IMR-90 (cell line): ENCODE measurements at regions not wholly inside any gene's neighbourhood (a gene's known extent, or its start where the extent isn't known, plus 50 kb on each side); places are given as distances from the start of the nearest gene placed in this dataset.

Experiments
- ATAC-seq: fragments of 200-7000 bp; cut with Tn5 transposase; 2 replicates; pipeline ENCODE4 v1.9.1; 2020; ENCODE audit warnings: low read depth, mild to moderate bottlenecking, moderate library complexity
- BruUV-seq: library from RNA; stranded (reverse); fragments of 400-500 nt; replicated peaks from 2 replicates; lab custom pipeline; 2021; lab: Mats Ljungman, UMichigan
- CTCF ChIA-PET: fragments of 300-600 bp; formaldehyde crosslinking; extraction: SDS; loops from one replicate; lab custom pipeline; 2021; ENCODE audit warnings: antibody characterized with exemption; lab: Yijun Ruan, JAX
- POLR2A ChIA-PET: fragments of 300-600 bp; sonication (Branson Sonifier 250); formaldehyde crosslinking; loops from one replicate; lab custom pipeline; 2022; ENCODE audit warnings: antibody characterized with exemption; ENCODE audit not compliant: unreplicated experiment; lab: Charles Lee
- DNase-seq: peaks from one replicate; pipeline ENCODE4 v3.0.0; 2013
- H2AFZ ChIP-seq: replicated peaks from 2 replicates; pipeline ENCODE3; 2013; ENCODE audit warnings: low read length, mild to moderate bottlenecking; ENCODE audit not compliant: poor library complexity
- H2AK5ac ChIP-seq: 2 replicates; pipeline ENCODE4 v1.6.1; 2013; ENCODE audit warnings: low read depth, low read length, inconsistent platforms
- H2AK9ac ChIP-seq: replicated peaks from 2 replicates; pipeline ENCODE3; 2013; ENCODE audit warnings: mild to moderate bottlenecking, low read depth, low read length, moderate library complexity; ENCODE audit not compliant: poor library complexity
- H2BK120ac ChIP-seq: 2 replicates; pipeline ENCODE4 v1.6.1; 2013; ENCODE audit warnings: low read depth, low read length, inconsistent platforms
- H2BK15ac ChIP-seq: 3 replicates; pipeline ENCODE4 v1.6.1; 2013; ENCODE audit warnings: low read depth, low read length, inconsistent platforms
- H2BK20ac ChIP-seq: 2 replicates; pipeline ENCODE4 v1.6.1; 2013; ENCODE audit warnings: low read depth, mild to moderate bottlenecking, inconsistent platforms, low read length, moderate library complexity
- H2BK5ac ChIP-seq: 2 replicates; pipeline ENCODE4 v1.6.1; 2013; ENCODE audit warnings: mild to moderate bottlenecking, low read depth, low read length, inconsistent platforms; ENCODE audit not compliant: poor library complexity, severe bottlenecking
- H3K14ac ChIP-seq: replicated peaks from 2 replicates; pipeline ENCODE4 v1.6.1; 2013; ENCODE audit warnings: low read depth, low read length, inconsistent platforms
- H3K18ac ChIP-seq: 2 replicates; pipeline ENCODE4 v1.6.1; 2013; ENCODE audit warnings: low read depth, low read length, control low read depth
- H3K23ac ChIP-seq: 2 replicates; pipeline ENCODE4 v1.6.1; 2013; ENCODE audit warnings: low read depth, low read length, inconsistent platforms
- H3K27ac ChIP-seq: 2 replicates; pipeline ENCODE4 v1.5.1; 2013; ENCODE audit warnings: mild to moderate bottlenecking, control low read depth, low read length; ENCODE audit not compliant: insufficient read depth
- H3K27me3 ChIP-seq: 2 replicates; pipeline ENCODE4 v1.6.1; 2013; ENCODE audit warnings: low read length; ENCODE audit not compliant: control insufficient read depth, insufficient read depth
- H3K36me3 ChIP-seq: 2 replicates; pipeline ENCODE4 v1.6.1; 2013; ENCODE audit warnings: low read length, mixed read lengths; ENCODE audit not compliant: control insufficient read depth, insufficient read depth
- H3K4ac ChIP-seq: 2 replicates; pipeline ENCODE4 v1.6.1; 2013; ENCODE audit warnings: low read depth, low read length, inconsistent platforms
- H3K4me1 ChIP-seq: 2 replicates; pipeline ENCODE4 v1.6.1; 2013; ENCODE audit warnings: low read length, mixed read lengths; ENCODE audit not compliant: control insufficient read depth, insufficient read depth
- H3K4me2 ChIP-seq: 2 replicates; pipeline ENCODE4 v1.6.1; 2013; ENCODE audit warnings: low read depth, mild to moderate bottlenecking, control low read depth, low read length, moderate library complexity
- H3K4me3 ChIP-seq: 2 replicates; pipeline ENCODE4 v1.5.1; 2013; ENCODE audit warnings: low read depth, mild to moderate bottlenecking, control low read depth, low read length, moderate library complexity; ENCODE audit not compliant: insufficient read depth
- H3K56ac ChIP-seq: 2 replicates; pipeline ENCODE4 v1.6.1; 2013; ENCODE audit warnings: low read length, inconsistent platforms; ENCODE audit not compliant: insufficient read depth; ENCODE audit errors: extremely low read depth
- H3K79me1 ChIP-seq, 2 experiments: 2 replicates each; pipeline ENCODE4 v1.6.1; 2013; ENCODE audit warnings: low read length in 2 of 2, inconsistent platforms in 1 of 2, low read depth in 1 of 2
- H3K9ac ChIP-seq: 2 replicates; pipeline ENCODE4 v1.6.1; 2013; ENCODE audit warnings: low read depth, low read length, control low read depth
- H3K9me1 ChIP-seq: 2 replicates; pipeline ENCODE4 v1.6.1; 2013; ENCODE audit warnings: low read length, inconsistent platforms; ENCODE audit not compliant: insufficient read depth
- H3K9me3 ChIP-seq: 2 replicates; pipeline ENCODE4 v1.6.1; 2013; ENCODE audit warnings: low read length; ENCODE audit not compliant: control insufficient read depth, insufficient read depth
- H4K20me1 ChIP-seq: 2 replicates; pipeline ENCODE4 v1.6.1; 2013; ENCODE audit warnings: low read length, inconsistent platforms; ENCODE audit not compliant: insufficient read depth
- H4K5ac ChIP-seq: 2 replicates; pipeline ENCODE4 v1.6.1; 2013; ENCODE audit warnings: mild to moderate bottlenecking, low read depth, low read length, control low read depth
- H4K8ac ChIP-seq, 2 experiments: 2 replicates each; pipeline ENCODE4 v1.6.1; 2013; ENCODE audit warnings: low read depth in 2 of 2, low read length in 2 of 2, control low read depth in 1 of 2, inconsistent platforms in 1 of 2
- H4K91ac ChIP-seq: 2 replicates; pipeline ENCODE4 v1.6.1; 2013; ENCODE audit warnings: low read depth, low read length, inconsistent platforms; ENCODE audit not compliant: insufficient read depth
- BHLHE40 ChIP-seq: fragments of 150-350 bp; IDR thresholded peaks from 2 replicates; pipeline ENCODE4 v1.6.1; 2016; ENCODE audit warnings: mild to moderate bottlenecking, low read depth, low read length
- FOS ChIP-seq: fragments of 150-350 bp; IDR thresholded peaks from 2 replicates; pipeline ENCODE4 v1.6.1; 2016; ENCODE audit warnings: low read depth, low read length
- MAFK ChIP-seq: IDR thresholded peaks from 2 replicates; pipeline ENCODE4 v1.6.1; 2012; ENCODE audit warnings: low read depth, low read length, improper control_type of control experiment
- MAZ ChIP-seq: IDR thresholded peaks from 2 replicates; pipeline ENCODE4 v1.6.1; 2012; ENCODE audit warnings: low read depth, mild to moderate bottlenecking, low read length, improper control_type of control experiment, moderate library complexity, borderline replicate concordance
- RAD21 ChIP-seq: IDR thresholded peaks from 2 replicates; pipeline ENCODE4 v1.6.1; 2012; ENCODE audit warnings: low read length, improper control_type of control experiment
- WGBS, 2 experiments: methylation state at CpG; one replicate each; pipeline versions ENCODE4 v1.1.5 to v1.1.7; 2013; ENCODE audit warnings: missing lambda C conversion rate in 2 of 2; ENCODE audit not compliant: insufficient read length in 1 of 2; ENCODE audit errors: extremely low coverage in 2 of 2; 5-methylcytosine and 5-hydroxymethylcytosine counted together
- dilution Hi-C: fragments of 300-500 bp; cut with HindIII; formaldehyde crosslinking; loops from one replicate; pipeline ENCODE4 v1.14.3; 2018; ENCODE audit warnings: low sequenced_read_pairs; ENCODE audit not compliant: unreplicated experiment
- in situ Hi-C: fragments of 300-500 bp; cut with MboI; formaldehyde crosslinking; loops from 3 replicates; pipeline ENCODE4 v1.14.3; 2019; ENCODE audit warnings: low sequenced_read_pairs, inconsistent platforms, mixed read lengths
- intact Hi-C: fragments of 100-400 bp; cut with micrococcal nuclease; formaldehyde crosslinking; loops from 2 replicates; pipeline ENCODE4 v1.10.0; 2022
- TF ChIP-seq, protein P1 (sequence below): fragments of 150-350 bp; IDR thresholded peaks from 2 replicates; pipeline ENCODE4 v1.6.1; 2016; ENCODE audit warnings: low read depth, mild to moderate bottlenecking, low read length, moderate library complexity, borderline replicate concordance
- TF ChIP-seq, protein P2 (sequence below): conservative IDR thresholded peaks from 2 replicates; pipeline ENCODE4 v1.5.1; 2012; ENCODE audit warnings: mild to moderate bottlenecking, low read depth, low read length, improper control_type of control experiment

DNA sequence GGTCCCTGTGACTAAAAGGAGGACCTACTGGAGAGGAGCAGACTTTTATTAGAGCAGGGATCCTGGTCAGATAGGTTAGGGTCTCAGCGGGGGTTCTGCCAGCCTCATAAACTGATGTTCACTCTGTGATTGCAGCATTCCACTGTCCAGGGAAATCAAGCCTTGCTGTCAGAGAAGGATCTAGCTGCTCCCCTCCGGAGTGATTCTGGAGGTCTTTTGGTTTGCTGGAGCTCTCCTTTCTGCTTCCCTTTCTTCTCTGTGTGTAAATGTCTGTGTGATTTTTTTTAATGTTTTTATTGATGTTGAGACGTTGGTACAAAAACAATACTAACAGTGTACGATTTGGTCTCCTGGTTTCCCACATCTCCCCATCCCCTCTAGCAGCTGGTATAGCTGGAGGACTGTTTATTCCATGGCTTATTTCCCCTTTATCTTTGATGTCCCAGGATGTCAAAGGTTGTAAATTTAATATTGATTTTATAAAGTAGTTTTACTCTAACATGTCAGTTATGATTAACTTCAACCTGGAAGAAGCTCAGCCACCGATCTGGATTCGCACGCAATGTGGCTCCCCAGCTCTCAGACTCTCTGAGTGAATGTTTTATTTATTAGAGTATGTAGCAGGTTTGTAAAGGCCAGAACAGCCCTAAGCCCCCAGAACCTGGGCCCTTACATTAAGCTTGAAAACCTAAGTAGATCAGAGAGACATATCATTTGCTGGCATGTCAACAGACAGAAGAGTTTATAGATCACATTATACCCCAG lies 202.3 kb upstream of the G2E3 start:
- no peak for TF ChIP-seq MAZ
- TF ChIP-seq, protein P1, sequence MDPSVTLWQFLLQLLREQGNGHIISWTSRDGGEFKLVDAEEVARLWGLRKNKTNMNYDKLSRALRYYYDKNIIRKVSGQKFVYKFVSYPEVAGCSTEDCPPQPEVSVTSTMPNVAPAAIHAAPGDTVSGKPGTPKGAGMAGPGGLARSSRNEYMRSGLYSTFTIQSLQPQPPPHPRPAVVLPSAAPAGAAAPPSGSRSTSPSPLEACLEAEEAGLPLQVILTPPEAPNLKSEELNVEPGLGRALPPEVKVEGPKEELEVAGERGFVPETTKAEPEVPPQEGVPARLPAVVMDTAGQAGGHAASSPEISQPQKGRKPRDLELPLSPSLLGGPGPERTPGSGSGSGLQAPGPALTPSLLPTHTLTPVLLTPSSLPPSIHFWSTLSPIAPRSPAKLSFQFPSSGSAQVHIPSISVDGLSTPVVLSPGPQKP = no peak
- no peak for TF ChIP-seq BHLHE40
- TF ChIP-seq RAD21 = no peak
- no peak for TF ChIP-seq FOS
- no peak for TF ChIP-seq MAFK
- TF ChIP-seq, protein P2, sequence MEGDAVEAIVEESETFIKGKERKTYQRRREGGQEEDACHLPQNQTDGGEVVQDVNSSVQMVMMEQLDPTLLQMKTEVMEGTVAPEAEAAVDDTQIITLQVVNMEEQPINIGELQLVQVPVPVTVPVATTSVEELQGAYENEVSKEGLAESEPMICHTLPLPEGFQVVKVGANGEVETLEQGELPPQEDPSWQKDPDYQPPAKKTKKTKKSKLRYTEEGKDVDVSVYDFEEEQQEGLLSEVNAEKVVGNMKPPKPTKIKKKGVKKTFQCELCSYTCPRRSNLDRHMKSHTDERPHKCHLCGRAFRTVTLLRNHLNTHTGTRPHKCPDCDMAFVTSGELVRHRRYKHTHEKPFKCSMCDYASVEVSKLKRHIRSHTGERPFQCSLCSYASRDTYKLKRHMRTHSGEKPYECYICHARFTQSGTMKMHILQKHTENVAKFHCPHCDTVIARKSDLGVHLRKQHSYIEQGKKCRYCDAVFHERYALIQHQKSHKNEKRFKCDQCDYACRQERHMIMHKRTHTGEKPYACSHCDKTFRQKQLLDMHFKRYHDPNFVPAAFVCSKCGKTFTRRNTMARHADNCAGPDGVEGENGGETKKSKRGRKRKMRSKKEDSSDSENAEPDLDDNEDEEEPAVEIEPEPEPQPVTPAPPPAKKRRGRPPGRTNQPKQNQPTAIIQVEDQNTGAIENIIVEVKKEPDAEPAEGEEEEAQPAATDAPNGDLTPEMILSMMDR = no peak
- no TSS peak for BruUV-seq
- Histone ChIP-seq H2BK120ac (no peak overlapping the region), H3K9me1 (no peaks in the 10 kb centered on the region), H2BK5ac (no peak overlapping the region), H3K4ac (no peak overlapping the region), H3K36me3 (no peaks in the 10 kb centered on the region), H3K4me3 (no peak overlapping the region), H3K27me3 (peaks cover 6% of the 10 kb centered on the region), H3K18ac (no peak overlapping the region), H3K23ac (no peak overlapping the region), H2BK15ac (no peak overlapping the region), H3K14ac (no peak overlapping the region), H4K91ac (no peak overlapping the region), H2AK5ac (no peak overlapping the region), H2BK20ac (no peak overlapping the region), H3K4me2 (no peak overlapping the region), H3K79me1 (no peaks in the 10 kb centered on the region), H4K20me1 (no peaks in the 10 kb centered on the region), H4K5ac (no peak overlapping the region), H3K4me1 (no peaks in the 10 kb centered on the region), H3K9me3 (no peaks in the 10 kb centered on the region), H3K56ac (no peak overlapping the region), H3K9ac (no peak overlapping the region), H3K27ac (no peak overlapping the region), H4K8ac (no peak overlapping the region), H2AFZ (no peak overlapping the region), H2AK9ac (no peak overlapping the region)
- POLR2A ChIA-PET = no interaction called here
- dilution Hi-C loops (no loop called here), in situ Hi-C loops (no loop called here), intact Hi-C loops (no loop called here)
- ATAC-seq (no peak), DNase-seq (no peak)
- no CpG with 5 or more reads among the region's 7 CpGs for WGBS, 2 experiments
- CTCF ChIA-PET = interaction anchor here (0.6 kb wide), 1 partner anchor 1634 kb away, joined by 5 read pairs; no protein-coding TSS in a partner anchor
